ENCODE measurements at regions not wholly inside any gene's neighbourhood (a gene's known extent, or its start where the extent isn't known, plus 50 kb on each side); places are given as distances from the start of the nearest gene placed in this dataset.

GRCh38 chr11:81585390-81585933 is 1148.2 kb downstream of the FAM181B start:
- TF ChIP-seq ZNF384 (IDR thresholded peaks at IDR 0.05) (no peak), HDGF (IDR thresholded peaks at IDR 0.05; ENCODE audit: borderline replicate concordance) (no peak), PKNOX1 (IDR thresholded peaks at IDR 0.05) (no peak), CTBP1 (IDR thresholded peaks at IDR 0.05; ENCODE audit: borderline replicate concordance) (no peak), FOXA1 (IDR thresholded peaks at IDR 0.05) (no peak), ELF4 (IDR thresholded peaks at IDR 0.05) (no peak), SP1 (IDR thresholded peaks at IDR 0.05) (no peak), BHLHE40 (IDR thresholded peaks at IDR 0.05; ENCODE audit: borderline replicate concordance) (no peak), SUZ12 (IDR thresholded peaks at IDR 0.05) (no peak)
- DNase-seq (ENCODE audit: extremely low spot score) = no peak
- ChIA-PET CTCF (no interaction called here), POLR2A (no interaction called here)

GRCh38 chr11:81579339-81579738 is 1154.3 kb downstream of the FAM181B start:
- no peak for DNase-seq (ENCODE audit: extremely low spot score)
- TF ChIP-seq FOXM1 (IDR thresholded peaks at IDR 0.05; ENCODE audit: borderline replicate concordance) (no peak), FOXK2 (IDR thresholded peaks at IDR 0.05) (no peak), CTBP1 (IDR thresholded peaks at IDR 0.05; ENCODE audit: borderline replicate concordance) (no peak)
- POLR2A ChIA-PET = no interaction called here
- CTCF ChIA-PET = no interaction called here

GRCh38 chr11:81578571-81578970 is 1155.1 kb downstream of the FAM181B start:
- ChIA-PET POLR2A (no interaction called here), CTCF (no interaction called here)
- no peak for DNase-seq (ENCODE audit: extremely low spot score)
- TF ChIP-seq HDGF (IDR thresholded peaks at IDR 0.05; ENCODE audit: borderline replicate concordance) (no peak), SP1 (IDR thresholded peaks at IDR 0.05) (no peak), ELF4 (IDR thresholded peaks at IDR 0.05) (no peak), SUZ12 (IDR thresholded peaks at IDR 0.05) (no peak), BHLHE40 (IDR thresholded peaks at IDR 0.05; ENCODE audit: borderline replicate concordance) (no peak), FOXM1 (IDR thresholded peaks at IDR 0.05; ENCODE audit: borderline replicate concordance) (no peak), FOXA1 (IDR thresholded peaks at IDR 0.05) (no peak), PKNOX1 (IDR thresholded peaks at IDR 0.05) (no peak), ARNT (IDR thresholded peaks at IDR 0.05) (no peak)

- CTCF ChIA-PET = no interaction called here
- DNase-seq (ENCODE audit: extremely low spot score) = no peak
- TF ChIP-seq ELF4 (IDR thresholded peaks at IDR 0.05) = no peak
- TF ChIP-seq CTBP1 (IDR thresholded peaks at IDR 0.05; ENCODE audit: borderline replicate concordance) = no peak
- no peak for TF ChIP-seq NFRKB (IDR thresholded peaks at IDR 0.05)
- no peak for TF ChIP-seq BHLHE40 (IDR thresholded peaks at IDR 0.05; ENCODE audit: borderline replicate concordance)
- no peak for TF ChIP-seq FOXK2 (IDR thresholded peaks at IDR 0.05)
- TF ChIP-seq LEF1 (IDR thresholded peaks at IDR 0.05; ENCODE audit: borderline replicate concordance) = no peak
- TF ChIP-seq FOXM1 (IDR thresholded peaks at IDR 0.05; ENCODE audit: borderline replicate concordance) = no peak
- no peak for TF ChIP-seq PKNOX1 (IDR thresholded peaks at IDR 0.05)
- TF ChIP-seq FOXA1 (IDR thresholded peaks at IDR 0.05) = no peak
- no peak for TF ChIP-seq SUZ12 (IDR thresholded peaks at IDR 0.05)
- POLR2A ChIA-PET = no interaction called here
Observed at GRCh38 chr11:81574301-81574700, 1159.4 kb downstream of the FAM181B start.

- ChIA-PET POLR2A (no interaction called here), CTCF (no interaction called here)
- DNase-seq (ENCODE audit: extremely low spot score) = no peak
- TF ChIP-seq FOXM1 (IDR thresholded peaks at IDR 0.05; ENCODE audit: borderline replicate concordance) (no peak), SUZ12 (IDR thresholded peaks at IDR 0.05) (no peak), ELF4 (IDR thresholded peaks at IDR 0.05) (no peak), L3MBTL2 (conservative IDR thresholded peaks at IDR 0.05) (no peak), TARDBP (IDR thresholded peaks at IDR 0.05) (no peak), ARNT (IDR thresholded peaks at IDR 0.05) (no peak), BHLHE40 (IDR thresholded peaks at IDR 0.05; ENCODE audit: borderline replicate concordance) (no peak), HDGF (IDR thresholded peaks at IDR 0.05; ENCODE audit: borderline replicate concordance) (no peak), ZNF384 (IDR thresholded peaks at IDR 0.05) (no peak), CTBP1 (IDR thresholded peaks at IDR 0.05; ENCODE audit: borderline replicate concordance) (no peak), LEF1 (IDR thresholded peaks at IDR 0.05; ENCODE audit: borderline replicate concordance) (no peak), NFRKB (IDR thresholded peaks at IDR 0.05) (no peak), SP1 (IDR thresholded peaks at IDR 0.05) (no peak), PKNOX1 (IDR thresholded peaks at IDR 0.05) (no peak), FOXK2 (IDR thresholded peaks at IDR 0.05) (no peak), FOXA1 (IDR thresholded peaks at IDR 0.05) (no peak)
Observed at GRCh38 chr11:81573367-81573766, 1160.3 kb downstream of the FAM181B start.

- POLR2A ChIA-PET = no interaction called here
- CTCF ChIA-PET = no interaction called here
- TF ChIP-seq TARDBP (IDR thresholded peaks at IDR 0.05) = no peak
- no peak for TF ChIP-seq SP1 (IDR thresholded peaks at IDR 0.05)
- TF ChIP-seq LEF1 (IDR thresholded peaks at IDR 0.05; ENCODE audit: borderline replicate concordance) = no peak
- TF ChIP-seq BHLHE40 (IDR thresholded peaks at IDR 0.05; ENCODE audit: borderline replicate concordance) = no peak
- TF ChIP-seq NFRKB (IDR thresholded peaks at IDR 0.05) = no peak
- TF ChIP-seq ARNT (IDR thresholded peaks at IDR 0.05) = no peak
- no peak for TF ChIP-seq SUZ12 (IDR thresholded peaks at IDR 0.05)
- no peak for TF ChIP-seq L3MBTL2 (conservative IDR thresholded peaks at IDR 0.05)
- TF ChIP-seq CTBP1 (IDR thresholded peaks at IDR 0.05; ENCODE audit: borderline replicate concordance) = no peak
- no peak for TF ChIP-seq PKNOX1 (IDR thresholded peaks at IDR 0.05)
- TF ChIP-seq FOXM1 (IDR thresholded peaks at IDR 0.05; ENCODE audit: borderline replicate concordance) = no peak
- TF ChIP-seq ELF4 (IDR thresholded peaks at IDR 0.05) = no peak
- no peak for TF ChIP-seq FOXA1 (IDR thresholded peaks at IDR 0.05)
- TF ChIP-seq ZNF384 (IDR thresholded peaks at IDR 0.05) = no peak
- no peak for DNase-seq (ENCODE audit: extremely low spot score)
Observed at GRCh38 chr11:81570669-81571068, 1163.0 kb downstream of the FAM181B start.
